GM19240 (cell line): ENCODE measurements at regions not wholly inside any gene's neighbourhood (a gene's known extent, or its start where the extent isn't known, plus 50 kb on each side); places are given as distances from the start of the nearest gene placed in this dataset.
A peak's percentile ranks its signal among the peaks of the same experiment; 100 is the strongest.
"Not testable (repeated sequence)": the region's sequence is repeated elsewhere in the genome, so short reads cannot be mapped to it uniquely, and the experiment has no call there.

Experiments
- DNase-seq: peaks from one replicate; pipeline ENCODE4 v3.0.0; 2011; ENCODE audit warnings: low spot score; ENCODE audit not compliant: insufficient read length

- DNase-seq, result no peak
Measured at GRCh38 chr12:25789541-25789944, 168.9 kb upstream of the RASSF8 start.

- no peak for DNase-seq
Measured at GRCh38 chr12:25792031-25792430, 166.5 kb upstream of the RASSF8 start.

GRCh38 chr12:25793196-25793595 is 165.3 kb upstream of the RASSF8 start:
- no peak for DNase-seq

GRCh38 chr12:25794571-25794970 is 163.9 kb upstream of the RASSF8 start:
- no peak for DNase-seq

GRCh38 chr12:25796523-25797000 is 161.9 kb upstream of the RASSF8 start:
- DNase-seq, result no peak

GRCh38 chr12:25797386-25797785 is 161.1 kb upstream of the RASSF8 start:
- DNase-seq, result no peak

GRCh38 chr12:25797949-25798348 is 160.5 kb upstream of the RASSF8 start:
- no peak for DNase-seq

- DNase-seq, result no peak
Measured at GRCh38 chr12:25800101-25800500, 158.4 kb upstream of the RASSF8 start.

- no peak for DNase-seq
Measured at GRCh38 chr12:25801734-25802133, 156.7 kb upstream of the RASSF8 start.

GRCh38 chr12:25802143-25802542 is 156.3 kb upstream of the RASSF8 start:
- DNase-seq, result no peak

- not testable (repeated sequence) for DNase-seq
Measured at GRCh38 chr12:25803029-25803664, 155.3 kb upstream of the RASSF8 start.

GRCh38 chr12:25804286-25804685 is 154.2 kb upstream of the RASSF8 start:
- DNase-seq, result not testable (repeated sequence)

- DNase-seq, result no peak
Measured at GRCh38 chr12:25806271-25806670, 152.2 kb upstream of the RASSF8 start.

GRCh38 chr12:25808604-25809003 is 149.9 kb upstream of the RASSF8 start:
- no peak for DNase-seq

- DNase-seq, result no peak
Measured at GRCh38 chr12:25810683-25811082, 147.8 kb upstream of the RASSF8 start.

GRCh38 chr12:25811656-25812126 is 146.8 kb upstream of the RASSF8 start:
- DNase-seq, result peak; percentile 10

- DNase-seq, result no peak
Measured at GRCh38 chr12:25812295-25812694, 146.2 kb upstream of the RASSF8 start.

- no peak for DNase-seq
Measured at GRCh38 chr12:25813843-25814242, 144.6 kb upstream of the RASSF8 start.

GRCh38 chr12:25816637-25817036 is 141.8 kb upstream of the RASSF8 start:
- DNase-seq, result no peak

- no peak for DNase-seq
Measured at GRCh38 chr12:25817166-25817565, 141.3 kb upstream of the RASSF8 start.

- DNase-seq, result no peak
Measured at GRCh38 chr12:25818596-25819390, 139.7 kb upstream of the RASSF8 start.

GRCh38 chr12:25819691-25820090 is 138.8 kb upstream of the RASSF8 start:
- no peak for DNase-seq

- no peak for DNase-seq
Measured at GRCh38 chr12:25822281-25822680, 136.2 kb upstream of the RASSF8 start.
